Activated CD8-positive, alpha-beta memory T cell treated with anti-CD3 and anti-CD28 coated beads, Interleukin-2, amount 50 U/mL, for 24 hours (primary cell): ENCODE measurements at regions not wholly inside any gene's neighbourhood (a gene's known extent, or its start where the extent isn't known, plus 50 kb on each side); places are given as distances from the start of the nearest gene placed in this dataset.

ENCODE experiments used
- DNase-seq: peaks from one replicate; pipeline ENCODE4 v3.0.0-alpha.2; 2020; ENCODE audit errors: extremely low read depth

GRCh38 chr15:89421219-89421618 lies 75.2 kb downstream of the RHCG start:
- no peak for DNase-seq

- no peak for DNase-seq
Measured at GRCh38 chr15:89419370-89419984, 76.9 kb downstream of the RHCG start.

- DNase-seq, result no peak
Measured at GRCh38 chr15:89417206-89417725, 79.1 kb downstream of the RHCG start.

GRCh38 chr15:89416339-89417183 lies 79.8 kb downstream of the RHCG start:
- peak; percentile 52 for DNase-seq

- no peak for DNase-seq
Measured at GRCh38 chr15:89414571-89414970, 79.9 kb upstream of the POLG start.

- no peak for DNase-seq
Measured at GRCh38 chr15:89413877-89414276, 79.3 kb upstream of the POLG start.

GRCh38 chr15:89412905-89413411 lies 78.3 kb upstream of the POLG start:
- no peak for DNase-seq

- no peak for DNase-seq
Measured at GRCh38 chr15:89410039-89410435, 75.4 kb upstream of the POLG start.

GRCh38 chr15:89409184-89410038 lies 74.8 kb upstream of the POLG start:
- DNase-seq, result no peak

- no peak for DNase-seq
Measured at GRCh38 chr15:89408372-89409183, 74.0 kb upstream of the POLG start.

GRCh38 chr15:89406940-89407607 lies 72.5 kb upstream of the POLG start:
- no peak for DNase-seq

- DNase-seq, result no peak
Measured at GRCh38 chr15:89406218-89406939, 71.8 kb upstream of the POLG start.

- no peak for DNase-seq
Measured at GRCh38 chr15:89405494-89405893, 70.9 kb upstream of the POLG start.

- no peak for DNase-seq
Measured at GRCh38 chr15:89404023-89404422, 69.4 kb upstream of the POLG start.

- no peak for DNase-seq
Measured at GRCh38 chr15:89402518-89402805, 67.8 kb upstream of the POLG start.

- DNase-seq, result no peak
Measured at GRCh38 chr15:89401631-89402517, 67.2 kb upstream of the POLG start.

- DNase-seq, result no peak
Measured at GRCh38 chr15:89400782-89401545, 66.3 kb upstream of the POLG start.

GRCh38 chr15:89400116-89400781 lies 65.6 kb upstream of the POLG start:
- DNase-seq, result no peak
